G401 (cell line): ENCODE measurements at regions not wholly inside any gene's neighbourhood (a gene's known extent, or its start where the extent isn't known, plus 50 kb on each side); places are given as distances from the start of the nearest gene placed in this dataset.
"Not testable (repeated sequence)": the region's sequence is repeated elsewhere in the genome, so short reads cannot be mapped to it uniquely, and the experiment has no call there.

Source experiments
- DNase-seq: peaks from one replicate; pipeline ENCODE4 v3.0.0-alpha.2; 2015; ENCODE audit warnings: low spot score
- in situ Hi-C: cut with HindIII; loops from 2 replicates; pipeline ENCODE4 v1.10.0; 2016; ENCODE audit warnings: low sequenced_read_pairs, mixed read lengths

DNA sequence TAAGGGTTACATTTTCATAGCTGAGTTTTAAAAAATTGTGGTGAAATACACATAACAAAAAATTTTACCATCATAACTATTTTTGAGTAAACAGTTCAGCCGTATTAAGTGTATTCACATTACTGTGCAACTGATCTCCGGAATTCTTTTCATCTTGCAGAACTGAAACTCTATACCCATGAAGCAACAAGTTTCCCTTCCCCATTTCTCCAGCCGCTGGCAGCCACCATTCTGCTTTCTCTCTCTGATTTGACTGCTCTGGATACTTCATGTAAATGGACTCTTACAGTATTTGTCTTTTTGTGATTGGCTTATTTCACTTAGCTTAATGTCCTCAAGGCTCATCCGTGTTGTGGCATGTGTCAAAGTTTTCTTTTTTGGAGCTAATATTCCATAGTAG lies 341.6 kb downstream of the QKI start:
- in situ Hi-C loops = no loop called here

DNA sequence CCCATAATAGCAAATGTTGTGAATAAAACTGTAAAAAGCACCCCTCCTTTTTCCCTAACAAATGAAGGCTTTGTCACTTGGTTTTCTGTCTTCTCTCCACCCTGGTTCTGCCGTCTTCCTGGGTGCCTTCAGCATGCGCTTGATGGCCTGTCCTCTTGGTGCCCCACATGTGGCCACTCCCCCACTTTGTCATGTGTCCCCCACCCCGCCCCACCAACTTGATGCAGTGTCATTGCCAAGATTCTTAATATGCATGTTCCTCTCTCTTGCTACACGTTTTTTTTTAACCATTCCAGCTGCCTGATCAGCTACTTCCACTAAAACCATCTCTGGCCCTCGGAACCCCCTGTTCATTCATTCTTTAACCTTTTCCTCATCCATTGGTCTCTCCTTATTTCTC lies 340.3 kb downstream of the QKI start:
- no peak for DNase-seq
- in situ Hi-C loops = no loop called here

More for the DNA sequence above, 341.6 kb downstream of the QKI start:
- no peak for DNase-seq

DNA sequence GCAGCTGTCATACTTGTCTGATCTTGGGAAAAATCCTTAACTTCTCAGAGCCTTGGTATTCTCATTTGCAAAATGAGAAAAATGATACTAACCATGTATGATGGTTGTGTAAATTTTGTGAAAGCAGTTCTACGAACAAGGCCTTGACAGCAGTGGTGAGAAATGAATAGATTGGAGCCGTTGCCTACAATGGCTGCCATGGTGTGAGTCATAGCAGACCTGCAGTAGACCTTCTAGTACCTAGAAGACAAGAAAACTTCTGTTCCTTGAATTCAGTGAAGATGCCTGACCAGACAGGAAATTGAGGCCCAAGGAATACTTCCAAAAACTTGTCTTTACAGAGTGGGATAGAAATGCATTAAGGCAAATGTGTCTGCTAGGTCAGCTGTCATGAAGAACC lies 338.9 kb downstream of the QKI start:
- in situ Hi-C loops = no loop called here
- no peak for DNase-seq

DNA sequence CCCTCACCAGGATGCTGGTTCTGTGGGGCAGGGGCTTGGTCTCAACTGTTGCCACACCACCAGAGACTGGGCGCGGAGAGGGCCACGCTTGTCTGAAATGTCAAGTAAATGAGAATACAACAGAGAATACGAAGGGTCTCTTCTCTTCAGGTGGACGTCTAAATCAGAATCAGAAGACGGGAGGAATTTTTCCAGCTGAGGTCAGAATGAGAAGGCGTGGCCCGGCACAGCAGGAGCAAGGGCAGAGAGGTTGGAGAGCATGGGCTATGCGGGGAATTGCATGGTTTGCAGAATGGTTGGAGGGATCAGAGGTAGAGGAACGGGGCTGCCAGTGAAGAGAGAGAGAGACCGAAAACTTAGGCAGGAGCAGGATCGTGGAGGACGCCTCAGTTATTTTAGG lies 337.9 kb downstream of the QKI start:
- in situ Hi-C loops = no loop called here
- no peak for DNase-seq

DNA sequence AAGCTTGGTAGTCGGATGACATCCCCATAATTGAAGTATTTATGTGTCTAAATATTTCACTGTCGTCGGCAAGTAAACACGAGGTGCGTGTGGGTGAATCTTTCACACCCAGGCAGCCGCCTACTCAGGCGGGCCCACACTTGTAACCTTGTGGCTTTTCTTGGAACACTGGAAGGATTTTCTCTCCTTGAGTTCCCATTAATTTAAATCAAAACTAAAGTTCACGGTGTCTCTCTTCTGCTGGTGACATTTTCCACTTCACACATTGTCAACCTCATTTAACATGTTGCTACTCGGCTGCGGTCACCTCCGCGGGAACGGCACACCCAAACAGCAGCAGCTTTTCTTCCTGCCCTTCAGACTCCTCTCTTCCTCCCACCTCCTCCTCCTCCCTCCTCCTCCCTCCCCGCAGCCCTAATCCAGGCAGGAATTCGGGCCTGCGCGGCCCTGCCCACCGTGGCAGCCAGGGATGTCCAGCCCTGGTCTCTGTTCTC lies 336.6 kb downstream of the QKI start:
- no peak for DNase-seq
- in situ Hi-C loops = no loop called here

DNA sequence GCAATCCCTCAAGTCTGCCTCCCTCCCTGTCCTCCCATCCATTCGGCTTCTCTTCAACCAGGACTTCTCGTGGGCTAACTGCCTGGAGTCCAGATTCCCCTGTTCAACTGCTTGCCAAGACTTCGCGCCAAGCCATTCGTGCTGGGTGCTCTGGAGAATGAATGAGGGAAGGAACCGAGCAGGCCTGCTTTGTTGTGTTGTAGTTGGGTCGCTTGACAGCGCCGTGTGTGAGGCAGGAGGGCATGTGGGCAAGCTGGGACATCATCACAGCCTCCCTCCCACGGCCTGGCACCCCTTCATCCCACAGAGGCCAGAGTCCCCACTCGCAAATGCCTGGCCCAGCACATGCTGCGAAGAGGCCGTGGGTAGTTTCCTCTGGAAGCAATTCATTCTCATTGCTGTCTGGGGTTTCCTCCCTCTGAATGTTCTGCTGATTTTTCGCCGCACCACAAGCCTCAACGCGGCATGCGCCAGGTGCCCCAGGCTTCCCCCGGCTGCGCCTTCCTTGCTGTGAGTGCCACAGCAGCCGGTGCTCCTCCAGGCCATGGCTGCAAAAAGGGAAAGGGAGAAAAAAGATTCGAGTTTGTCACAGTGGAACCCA lies 336.0 kb downstream of the QKI start:
- DNase-seq = peak; percentile 32
- in situ Hi-C loops = no loop called here

DNA sequence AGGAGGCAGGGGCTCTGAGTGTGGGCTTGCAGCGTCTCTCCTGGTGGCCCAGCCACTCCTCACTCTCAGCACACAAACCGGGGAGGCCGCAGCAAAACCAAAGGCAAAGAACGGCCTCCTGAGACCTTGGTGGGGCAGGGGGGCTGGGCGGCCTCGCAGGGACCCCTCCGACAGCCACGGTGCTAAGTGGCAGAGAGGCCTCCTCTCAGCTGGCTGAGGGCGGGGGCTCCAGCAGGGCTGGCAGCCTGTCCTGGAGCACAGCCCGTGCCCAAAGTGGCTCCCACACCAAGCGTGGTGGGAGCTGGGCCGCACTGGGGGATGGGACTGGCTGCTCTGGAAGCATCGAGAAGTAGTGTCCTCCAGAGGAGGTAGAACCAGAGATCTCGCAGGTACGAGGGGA lies 334.4 kb downstream of the QKI start:
- in situ Hi-C loops = no loop called here
- no peak for DNase-seq

DNA sequence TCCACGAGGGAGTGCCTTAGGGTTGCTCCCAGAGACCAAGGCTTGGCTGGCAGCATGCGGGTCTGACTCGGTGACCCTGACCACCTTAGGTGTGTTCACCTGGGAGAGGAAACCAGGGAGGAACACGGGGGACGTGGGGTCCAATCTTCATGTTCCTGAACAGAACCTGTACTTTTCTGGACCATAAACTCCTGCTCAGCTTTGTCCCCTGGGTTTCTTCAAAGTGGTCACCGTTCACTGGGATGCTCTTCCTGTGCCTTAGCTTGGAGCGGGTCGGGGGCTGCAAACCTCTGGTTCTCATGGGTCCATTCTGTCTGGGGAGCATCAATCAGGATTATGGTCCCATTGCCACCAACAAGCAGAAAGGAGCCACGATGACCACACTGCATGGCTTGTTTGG lies 333.5 kb downstream of the QKI start:
- in situ Hi-C loops = no loop called here
- no peak for DNase-seq

DNA sequence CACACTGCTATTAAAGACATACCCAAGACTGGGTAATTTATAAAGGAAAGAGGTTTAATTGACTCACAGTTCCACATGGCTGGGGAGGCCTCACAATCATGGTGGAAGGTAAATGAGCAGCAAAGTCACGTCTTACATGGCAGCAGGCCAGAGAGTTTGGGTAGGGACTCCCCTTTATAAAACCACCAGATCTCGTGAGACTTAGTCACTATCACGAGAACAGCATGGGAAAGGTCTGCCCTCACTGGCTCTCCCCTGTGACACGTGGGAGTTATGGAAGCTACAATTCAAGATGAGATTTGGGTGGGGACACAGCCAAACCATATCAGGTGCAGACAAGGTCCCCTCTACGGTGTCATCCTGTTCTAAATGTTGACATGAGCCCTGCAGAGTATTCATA lies 332.5 kb downstream of the QKI start:
- in situ Hi-C loops, DNase-seq: not testable (repeated sequence)

DNA sequence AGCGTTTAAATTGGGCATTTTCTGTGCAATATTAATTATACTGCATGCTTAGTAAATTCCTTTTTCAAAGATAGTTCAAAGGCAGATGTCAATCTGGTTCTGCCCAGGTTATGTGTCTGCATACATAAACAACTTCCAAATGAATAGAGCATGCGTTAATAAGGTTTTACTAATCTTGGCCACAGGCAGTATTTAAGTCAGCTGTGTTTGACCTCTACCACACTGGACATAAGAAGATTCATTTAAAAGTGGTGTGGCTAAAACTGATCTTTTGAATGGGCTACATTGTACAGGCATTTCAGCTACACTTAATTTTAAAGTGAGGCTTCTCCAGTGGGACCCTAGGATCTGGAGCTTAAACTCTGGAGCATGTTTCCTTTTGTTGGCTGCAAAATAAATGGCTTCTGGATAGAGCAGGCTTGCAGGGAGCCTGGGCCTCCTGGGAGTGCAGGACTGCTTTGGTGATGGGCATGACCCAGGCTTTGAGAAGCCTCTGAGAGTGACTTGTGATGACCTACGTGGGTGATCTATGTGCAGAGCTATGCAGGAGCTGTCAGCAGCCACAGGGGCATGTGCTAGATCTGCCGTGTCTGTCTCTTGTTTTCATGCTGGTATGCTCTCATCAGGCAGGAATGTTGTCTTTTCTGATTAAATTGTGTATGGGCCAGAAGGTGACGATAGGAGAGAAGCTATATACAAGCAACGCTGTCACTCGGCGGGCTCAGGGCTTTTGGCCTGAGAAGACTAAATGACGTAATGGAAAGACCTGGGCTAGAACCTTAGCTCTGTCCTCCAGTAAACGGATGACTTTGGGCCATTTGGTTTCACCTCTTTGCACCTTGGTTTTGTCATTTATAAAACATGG lies 331.2 kb downstream of the QKI start:
- no peak for DNase-seq
- in situ Hi-C loops = no loop called here

DNA sequence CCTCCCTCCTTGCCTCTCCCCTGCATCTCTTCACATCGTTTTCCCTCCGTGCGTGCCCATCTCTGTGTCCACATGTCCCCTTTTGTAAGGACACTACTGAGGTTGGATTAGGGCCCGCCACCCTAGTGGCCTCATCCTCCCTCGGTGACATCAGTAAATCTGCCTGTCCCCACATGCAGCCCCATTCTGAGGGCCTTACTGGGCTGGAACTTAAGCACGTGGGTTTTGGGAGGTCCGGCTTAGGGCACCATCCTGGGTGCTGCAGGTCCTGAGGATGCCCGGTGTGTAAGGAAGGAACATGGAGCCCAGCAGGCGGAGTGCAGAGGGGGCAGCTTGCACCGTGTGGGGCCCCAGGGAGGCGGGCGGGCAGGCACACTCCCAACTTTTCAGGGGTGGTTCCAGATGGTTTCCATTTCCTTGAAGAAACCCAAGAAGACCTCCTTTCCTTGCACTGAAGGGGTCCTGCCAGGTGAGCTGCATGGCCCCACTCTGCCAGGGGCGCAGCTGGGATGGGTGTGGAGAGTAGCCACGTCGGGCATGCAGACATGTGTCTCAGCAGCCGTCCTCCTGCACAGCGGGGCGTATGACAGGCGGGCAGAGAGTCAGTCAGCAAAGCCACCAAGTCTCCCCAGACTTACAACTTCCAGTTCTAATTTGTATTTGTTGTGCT lies 329.9 kb downstream of the QKI start:
- in situ Hi-C loops = no loop called here
- DNase-seq = no peak

DNA sequence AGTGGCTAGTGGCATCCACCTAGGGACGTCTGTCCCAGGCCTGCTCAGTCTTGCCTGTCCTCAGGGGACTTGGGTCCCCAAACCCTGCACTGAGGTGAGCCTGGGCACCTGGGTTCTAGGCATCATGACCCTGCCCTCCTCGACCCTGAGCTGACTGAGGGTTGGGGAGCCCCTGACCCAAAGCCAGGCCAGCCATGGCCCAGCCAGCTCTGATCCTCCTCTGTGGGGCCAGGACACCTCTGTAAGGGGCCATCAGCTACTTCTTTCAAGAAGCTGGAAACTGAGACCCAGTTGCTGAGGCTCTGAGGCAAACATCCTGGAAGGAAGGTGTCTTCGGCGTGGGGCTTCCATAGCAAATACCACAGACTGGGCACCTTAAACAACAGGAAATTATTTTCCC lies 329.3 kb downstream of the QKI start:
- in situ Hi-C loops = no loop called here
- no peak for DNase-seq

DNA sequence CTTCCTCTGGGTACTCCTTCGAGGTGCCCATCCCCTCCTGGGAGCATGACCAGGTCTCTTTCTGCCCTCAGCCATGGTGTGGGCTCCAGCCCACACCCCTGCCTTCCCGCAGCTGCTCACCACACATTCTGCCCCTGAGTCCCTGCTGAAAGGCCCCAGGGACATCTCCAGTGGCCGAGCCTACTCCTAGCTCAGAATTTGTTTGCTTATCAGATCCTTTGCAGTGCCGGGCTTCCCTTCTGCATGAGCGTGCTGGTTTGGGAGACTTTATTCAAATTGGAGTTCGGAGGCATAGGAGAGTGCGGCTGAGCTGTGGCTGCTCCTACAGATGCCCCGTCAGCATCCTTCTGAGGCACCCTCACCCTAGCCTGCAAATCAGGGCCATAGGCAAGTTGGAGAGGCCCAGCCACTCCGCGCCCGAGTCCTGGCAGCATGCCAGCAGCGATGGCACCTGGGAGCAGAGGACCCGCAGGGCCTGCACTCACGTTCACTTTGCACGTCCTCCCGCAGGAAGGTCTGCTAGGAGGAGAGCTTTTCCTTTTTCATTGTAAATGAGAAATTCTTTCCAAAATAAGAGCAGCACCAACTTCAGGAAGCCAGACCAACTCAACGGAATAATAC lies 327.3 kb downstream of the QKI start:
- no peak for DNase-seq
- in situ Hi-C loops = no loop called here

DNA sequence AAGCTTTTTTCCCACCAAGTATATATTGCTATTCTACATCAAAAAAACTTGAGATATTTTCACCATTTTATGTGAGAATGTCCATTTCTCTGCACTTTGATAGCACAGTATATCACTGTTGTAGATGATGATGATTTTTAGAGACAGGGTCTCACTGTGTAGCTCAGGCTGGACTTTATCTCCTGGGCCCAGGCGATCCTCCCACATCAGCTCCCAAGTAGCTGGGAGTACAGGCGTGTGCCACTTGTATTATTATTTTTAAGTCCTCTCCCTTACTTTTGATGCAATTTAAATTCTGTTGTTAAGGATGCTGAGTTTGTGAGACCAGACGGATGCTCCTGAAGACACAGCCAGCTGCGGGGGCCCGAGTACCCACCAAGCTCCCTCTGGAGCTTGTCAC lies 326.8 kb downstream of the QKI start:
- DNase-seq = no peak
- in situ Hi-C loops = no loop called here

DNA sequence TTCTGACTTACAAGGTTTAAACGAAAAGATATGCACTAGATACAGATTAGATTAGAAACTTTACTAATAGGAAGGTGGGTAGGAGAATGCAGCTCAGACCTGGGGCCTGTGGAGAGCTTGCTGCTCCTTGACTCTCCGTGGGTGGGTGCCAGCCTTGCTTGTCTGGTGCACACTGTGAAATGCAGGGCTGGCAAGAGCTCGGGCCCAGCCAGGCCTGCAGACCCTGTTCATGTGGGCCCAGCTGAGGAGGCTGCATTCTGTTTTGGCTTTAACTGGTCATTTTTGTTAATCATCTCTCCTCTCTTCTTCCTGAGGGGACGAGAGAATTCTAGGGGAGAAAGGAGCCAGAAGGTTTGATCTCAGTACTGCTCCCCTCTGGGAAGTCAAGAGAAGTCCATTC lies 325.4 kb downstream of the QKI start:
- DNase-seq = no peak
- in situ Hi-C loops = no loop called here

DNA sequence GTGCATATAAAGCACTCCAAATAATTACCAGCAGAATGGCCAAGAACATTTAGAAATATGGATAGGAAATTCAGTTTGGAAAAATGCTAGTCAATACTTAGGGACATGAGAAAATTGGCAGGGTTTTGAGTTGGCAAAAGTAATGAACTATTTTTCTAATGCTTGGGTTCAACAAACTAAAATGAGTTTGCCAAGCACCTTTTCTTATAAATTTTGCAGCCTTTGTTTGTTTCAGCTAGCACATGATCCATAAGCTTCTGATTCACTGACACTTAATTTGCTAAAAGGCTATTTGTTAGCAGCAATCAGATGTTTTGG lies 324.8 kb downstream of the QKI start:
- no peak for DNase-seq
- in situ Hi-C loops = no loop called here

DNA sequence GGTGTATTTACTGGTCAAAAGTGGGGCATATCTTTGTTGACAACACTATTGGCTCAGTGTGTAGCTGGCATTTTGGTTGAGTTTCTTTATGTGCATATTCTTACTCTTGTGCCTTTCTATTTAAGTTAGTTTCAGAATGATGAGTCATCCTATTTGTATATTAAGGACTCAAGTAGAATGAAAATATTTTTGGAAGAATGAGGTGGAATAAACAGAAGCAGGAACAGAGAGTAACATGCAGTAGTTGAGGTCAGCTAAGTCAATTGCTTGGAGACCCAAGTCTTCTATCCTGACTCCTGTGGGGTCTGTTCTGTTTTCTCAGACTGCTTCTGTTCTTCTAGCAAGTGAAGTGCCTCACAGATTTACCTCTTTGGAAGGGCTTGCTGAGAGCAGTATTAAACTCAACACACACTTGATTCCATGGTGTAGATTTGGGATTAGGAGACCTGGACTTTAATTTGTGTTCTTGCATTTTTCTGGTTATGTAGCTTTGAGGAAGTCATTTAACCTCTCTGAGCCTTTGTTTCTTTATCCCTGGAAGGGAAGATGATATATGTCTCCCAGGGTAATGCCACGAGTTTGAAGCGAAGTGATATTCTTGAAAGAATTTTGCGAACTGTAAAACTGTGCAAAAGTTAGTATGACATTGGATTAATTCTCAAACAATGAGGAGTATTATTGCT lies 324.3 kb downstream of the QKI start:
- DNase-seq = no peak
- in situ Hi-C loops = no loop called here

DNA sequence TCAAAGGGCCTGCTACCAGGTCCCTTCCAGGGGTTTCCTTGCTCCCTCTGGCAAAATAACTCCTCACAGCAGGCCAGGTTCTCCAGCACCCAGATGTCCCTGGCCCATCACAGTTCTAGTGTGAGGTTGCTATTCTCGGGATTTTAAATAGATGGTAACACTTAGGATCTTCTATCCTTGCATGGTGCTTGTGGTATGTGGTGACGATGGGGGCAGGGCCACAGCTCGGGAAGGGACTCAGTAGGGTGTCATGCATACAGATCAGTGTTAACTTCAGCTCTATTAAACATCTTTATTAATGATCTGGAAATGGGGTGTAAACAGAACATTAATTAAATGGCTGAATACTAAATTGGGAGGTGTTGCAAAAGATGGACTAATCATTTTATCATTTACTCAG lies 323.8 kb downstream of the QKI start:
- in situ Hi-C loops = no loop called here
- DNase-seq = no peak

DNA sequence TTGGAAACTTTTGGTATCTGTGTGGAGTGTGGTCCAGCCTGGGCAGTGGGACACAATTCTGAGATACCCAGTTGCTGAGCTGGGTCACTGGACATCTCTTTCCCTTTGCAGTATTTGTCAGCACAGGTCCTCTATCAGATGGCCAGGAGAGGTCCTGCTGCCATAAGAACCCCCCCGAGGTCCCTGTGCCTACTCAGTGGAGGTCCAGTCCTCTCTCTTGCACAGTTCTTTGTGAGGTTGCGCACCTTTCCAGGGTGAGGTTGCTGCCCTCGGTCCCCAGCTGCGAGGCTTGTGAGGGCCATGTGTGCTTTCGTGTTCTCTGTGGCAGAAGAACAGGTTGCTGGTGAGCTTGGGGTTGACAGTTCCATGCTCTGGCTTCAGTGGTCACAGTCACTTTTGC lies 320.6 kb downstream of the QKI start:
- DNase-seq = no peak
- in situ Hi-C loops = no loop called here

DNA sequence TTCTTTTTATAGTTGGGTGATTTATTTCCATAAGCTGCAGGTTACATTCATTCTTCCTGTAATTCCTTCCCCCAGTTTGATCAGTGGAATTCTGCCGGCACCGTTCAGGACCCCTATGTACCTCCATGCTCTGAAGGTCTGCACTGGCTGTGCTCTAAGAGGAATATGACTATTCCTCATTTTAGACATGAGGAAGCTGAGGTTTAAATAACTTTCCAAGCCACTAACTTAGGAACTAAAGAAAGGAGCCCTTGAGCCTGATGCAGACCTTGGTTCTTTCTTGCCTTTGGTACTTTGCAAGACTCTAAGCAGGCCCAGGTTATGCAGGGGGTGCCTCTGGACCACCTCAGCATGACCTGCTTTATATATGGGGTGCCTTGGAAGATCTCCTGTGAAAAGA lies 318.5 kb downstream of the QKI start:
- in situ Hi-C loops = no loop called here
- no peak for DNase-seq
